GM23248 (cell line): ENCODE measurements at regions not wholly inside any gene's neighbourhood (a gene's known extent, or its start where the extent isn't known, plus 50 kb on each side); places are given as distances from the start of the nearest gene placed in this dataset.
"Not testable (repeated sequence)": the region's sequence is repeated elsewhere in the genome, so short reads cannot be mapped to it uniquely, and the experiment has no call there.

Experiments used
- EZH2 ChIP-seq: fragments of 200-600 bp; sonication (generic); IDR thresholded peaks from 2 replicates; pipeline ENCODE4 v1.6.1; 2018; ENCODE audit warnings: antibody characterized with exemption, mild to moderate bottlenecking; ENCODE audit not compliant: insufficient read depth, poor library complexity, severe bottlenecking
- EZH2phosphoT487 ChIP-seq: fragments of 200-600 bp; sonication (generic); IDR thresholded peaks from 2 replicates; pipeline ENCODE4 v1.6.1; 2018; ENCODE audit warnings: antibody characterized with exemption, moderate library complexity, mild to moderate bottlenecking, low read depth; ENCODE audit not compliant: insufficient read depth

DNA sequence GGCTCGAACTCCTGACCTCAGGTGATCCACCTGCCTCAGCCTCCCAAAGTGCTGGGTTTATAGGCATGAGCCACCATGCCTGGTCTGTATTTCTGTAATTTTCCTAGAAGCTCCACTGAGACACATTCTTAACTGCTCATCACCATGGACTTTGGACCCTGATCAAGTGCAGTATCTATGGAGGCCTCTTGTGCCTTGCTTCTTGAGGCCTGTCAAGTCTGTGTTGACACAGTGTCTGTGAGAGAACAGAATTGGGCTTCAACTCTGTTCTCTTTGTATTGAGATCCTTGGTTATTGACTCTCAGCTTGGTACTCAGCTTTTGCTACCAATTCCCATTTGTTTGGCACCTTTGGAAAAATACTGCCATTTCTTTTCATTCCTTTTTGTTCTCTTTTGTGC, 188.0 kb downstream of the SPATA31A6 start:
- not testable (repeated sequence) for TF ChIP-seq EZH2phosphoT487, EZH2
